ENCODE measurements at regions not wholly inside any gene's neighbourhood (a gene's known extent, or its start where the extent isn't known, plus 50 kb on each side); places are given as distances from the start of the nearest gene placed in this dataset.

DNA sequence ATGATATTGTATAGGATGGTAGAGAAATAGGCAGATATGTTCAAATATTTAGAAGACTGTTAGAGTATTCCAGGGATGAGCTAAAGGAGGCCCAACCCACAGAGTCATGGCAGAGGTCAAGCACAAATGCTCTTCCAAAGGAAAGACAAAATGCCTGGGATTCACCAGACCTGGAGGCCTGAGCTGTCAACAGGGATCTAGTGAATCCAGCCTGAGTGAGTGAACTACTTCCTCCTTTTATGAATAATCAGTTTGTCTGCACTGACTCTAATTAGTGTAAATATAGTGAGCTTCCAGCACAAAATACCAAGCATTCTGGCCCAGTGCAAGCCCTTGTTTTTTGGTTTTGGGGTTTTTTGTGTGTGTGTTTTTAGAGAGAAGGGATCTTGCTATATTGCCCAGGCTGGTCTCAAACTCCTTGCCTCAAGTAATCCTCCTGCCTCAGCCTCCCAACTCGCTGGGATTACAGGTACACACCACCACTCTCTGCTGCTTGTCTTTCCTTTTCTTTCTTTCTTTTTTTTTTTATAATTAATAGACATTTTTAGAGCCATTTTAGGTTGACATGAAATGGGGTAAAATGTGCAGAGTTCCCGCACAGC is 244.4 kb downstream of the SKIDA1 start:
- Histone ChIP-seq H3K4me3 (ENCODE audit: control insufficient read depth in 2 of 3, extremely low read depth in 1 of 3, insufficient read depth in 2 of 3, low read depth in 1 of 3, low read length in 3 of 3) (no peak overlapping the region), H3K4me1 (ENCODE audit: control insufficient read depth, extremely low read depth, insufficient read depth, low read length) (peaks cover 7% of the 10 kb centered on the region), H3K4me2 (ENCODE audit: control insufficient read depth, extremely low read depth, insufficient read depth, low read depth, low read length) (no peak overlapping the region), H3K27me3 (ENCODE audit: control insufficient read depth, extremely low read depth, insufficient read depth, low read length) (no peaks in the 10 kb centered on the region), H3K36me3 (ENCODE audit: control insufficient read depth in 2 of 2, extremely low read depth in 1 of 2, insufficient read depth in 2 of 2, low read length in 2 of 2) (no peaks in the 10 kb centered on the region), H3K9me3 (ENCODE audit: control insufficient read depth, low read depth, low read length) (no peaks in the 10 kb centered on the region), H4K20me1 (ENCODE audit: control insufficient read depth, extremely low read depth, insufficient read depth, low read length) (no peaks in the 10 kb centered on the region), H3K9me1 (ENCODE audit: control insufficient read depth, extremely low read depth, insufficient read depth, low read length) (no peaks in the 10 kb centered on the region), H2AFZ (ENCODE audit: control insufficient read depth, low read length) (no peak overlapping the region), H3K27ac (ENCODE audit: control insufficient read depth, insufficient read depth, low read length) (no peak overlapping the region), H3K9ac (ENCODE audit: control insufficient read depth, extremely low read depth, insufficient read depth, low read length) (no peak overlapping the region), H3K79me2 (ENCODE audit: control insufficient read depth, insufficient read depth, low read length) (no peaks in the 10 kb centered on the region)
- TF ChIP-seq, protein P1, sequence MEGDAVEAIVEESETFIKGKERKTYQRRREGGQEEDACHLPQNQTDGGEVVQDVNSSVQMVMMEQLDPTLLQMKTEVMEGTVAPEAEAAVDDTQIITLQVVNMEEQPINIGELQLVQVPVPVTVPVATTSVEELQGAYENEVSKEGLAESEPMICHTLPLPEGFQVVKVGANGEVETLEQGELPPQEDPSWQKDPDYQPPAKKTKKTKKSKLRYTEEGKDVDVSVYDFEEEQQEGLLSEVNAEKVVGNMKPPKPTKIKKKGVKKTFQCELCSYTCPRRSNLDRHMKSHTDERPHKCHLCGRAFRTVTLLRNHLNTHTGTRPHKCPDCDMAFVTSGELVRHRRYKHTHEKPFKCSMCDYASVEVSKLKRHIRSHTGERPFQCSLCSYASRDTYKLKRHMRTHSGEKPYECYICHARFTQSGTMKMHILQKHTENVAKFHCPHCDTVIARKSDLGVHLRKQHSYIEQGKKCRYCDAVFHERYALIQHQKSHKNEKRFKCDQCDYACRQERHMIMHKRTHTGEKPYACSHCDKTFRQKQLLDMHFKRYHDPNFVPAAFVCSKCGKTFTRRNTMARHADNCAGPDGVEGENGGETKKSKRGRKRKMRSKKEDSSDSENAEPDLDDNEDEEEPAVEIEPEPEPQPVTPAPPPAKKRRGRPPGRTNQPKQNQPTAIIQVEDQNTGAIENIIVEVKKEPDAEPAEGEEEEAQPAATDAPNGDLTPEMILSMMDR (optimal IDR thresholded peaks at IDR 0.05 in 1 of 3, IDR thresholded peaks at IDR 0.05 in 1 of 3, conservative IDR thresholded peaks at IDR 0.05 in 1 of 3; ENCODE audit: extremely low read depth in 1 of 3, insufficient read depth in 2 of 3, low read length in 3 of 3): no peak
- TF ChIP-seq EZH2 (IDR thresholded peaks at IDR 0.05; ENCODE audit: low read length): no peak
- dilution Hi-C loops (cut with MboI; ENCODE audit: extremely low pct_ligation_motif_present, low sequenced_read_pairs): no loop called here
- FAIRE-seq: no peak
- no peak for DNase-seq (ENCODE audit: low read depth, low spot score)

- dilution Hi-C loops (cut with MboI; ENCODE audit: extremely low pct_ligation_motif_present, low sequenced_read_pairs): no loop called here
- no peaks in the 10 kb centered on the region for H3K9me3 ChIP-seq (ENCODE audit: control insufficient read depth, low read depth, low read length)
- FAIRE-seq: no peak
- DNase-seq (ENCODE audit: low read depth, low spot score): no peak
- no peaks in the 10 kb centered on the region for H3K79me2 ChIP-seq (ENCODE audit: control insufficient read depth, insufficient read depth, low read length)
- H2AFZ ChIP-seq (ENCODE audit: control insufficient read depth, low read length): no peak overlapping the region
- H3K36me3 ChIP-seq (ENCODE audit: control insufficient read depth in 2 of 2, extremely low read depth in 1 of 2, insufficient read depth in 2 of 2, low read length in 2 of 2): no peaks in the 10 kb centered on the region
- H3K4me1 ChIP-seq (ENCODE audit: control insufficient read depth, extremely low read depth, insufficient read depth, low read length): peaks cover 7% of the 10 kb centered on the region
- no peaks in the 10 kb centered on the region for H3K27me3 ChIP-seq (ENCODE audit: control insufficient read depth, extremely low read depth, insufficient read depth, low read length)
- no peak overlapping the region for H3K9ac ChIP-seq (ENCODE audit: control insufficient read depth, extremely low read depth, insufficient read depth, low read length)
- H3K4me2 ChIP-seq (ENCODE audit: control insufficient read depth, extremely low read depth, insufficient read depth, low read depth, low read length): no peak overlapping the region
- TF ChIP-seq, protein P1 (optimal IDR thresholded peaks at IDR 0.05 in 1 of 3, IDR thresholded peaks at IDR 0.05 in 1 of 3, conservative IDR thresholded peaks at IDR 0.05 in 1 of 3; ENCODE audit: extremely low read depth in 1 of 3, insufficient read depth in 2 of 3, low read length in 3 of 3): no peak
- H3K27ac ChIP-seq (ENCODE audit: control insufficient read depth, insufficient read depth, low read length): no peak overlapping the region
- no peaks in the 10 kb centered on the region for H3K9me1 ChIP-seq (ENCODE audit: control insufficient read depth, extremely low read depth, insufficient read depth, low read length)
- no peak overlapping the region for H3K4me3 ChIP-seq (ENCODE audit: control insufficient read depth in 2 of 3, extremely low read depth in 1 of 3, insufficient read depth in 2 of 3, low read depth in 1 of 3, low read length in 3 of 3)
- H4K20me1 ChIP-seq (ENCODE audit: control insufficient read depth, extremely low read depth, insufficient read depth, low read length): no peaks in the 10 kb centered on the region
Observed at GRCh38 chr10:21280037-21280436, 245.4 kb downstream of the SKIDA1 start.

All from keratinocyte (primary cell).